HG03558 (cell line): ENCODE measurements at regions not wholly inside any gene's neighbourhood (a gene's known extent, or its start where the extent isn't known, plus 50 kb on each side); places are given as distances from the start of the nearest gene placed in this dataset.
"Not testable (repeated sequence)": the region's sequence is repeated elsewhere in the genome, so short reads cannot be mapped to it uniquely, and the experiment has no call there.

Source experiments
- ATAC-seq: cut with Tn5 transposase; IDR thresholded peaks from one replicate; pipeline ENCODE4 v1.9.1; 2021; ENCODE audit warnings: moderate number of reproducible peaks; ENCODE audit not compliant: unreplicated experiment; ENCODE audit errors: extremely low read depth

DNA sequence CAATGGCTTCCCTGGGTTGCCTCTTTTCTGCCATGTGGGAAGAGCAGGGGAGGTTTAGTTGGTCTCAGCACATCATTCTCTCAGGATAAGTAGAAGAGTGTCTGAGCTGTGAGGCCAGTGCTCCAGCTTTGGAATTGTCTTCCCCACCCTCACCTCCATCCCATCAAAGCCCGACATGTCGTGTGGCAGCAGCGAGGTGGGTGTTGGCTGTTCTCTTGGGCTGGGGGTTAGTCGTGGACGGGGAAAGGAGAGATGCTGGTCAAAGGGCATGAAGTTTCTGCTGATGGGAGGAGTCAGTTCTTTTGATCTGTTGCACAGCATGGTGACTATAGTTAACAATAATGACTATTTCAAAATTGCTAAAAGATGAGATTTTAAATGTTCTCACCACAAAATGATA is 404.2 kb downstream of the TMEM121 start:
- no peak for ATAC-seq

DNA sequence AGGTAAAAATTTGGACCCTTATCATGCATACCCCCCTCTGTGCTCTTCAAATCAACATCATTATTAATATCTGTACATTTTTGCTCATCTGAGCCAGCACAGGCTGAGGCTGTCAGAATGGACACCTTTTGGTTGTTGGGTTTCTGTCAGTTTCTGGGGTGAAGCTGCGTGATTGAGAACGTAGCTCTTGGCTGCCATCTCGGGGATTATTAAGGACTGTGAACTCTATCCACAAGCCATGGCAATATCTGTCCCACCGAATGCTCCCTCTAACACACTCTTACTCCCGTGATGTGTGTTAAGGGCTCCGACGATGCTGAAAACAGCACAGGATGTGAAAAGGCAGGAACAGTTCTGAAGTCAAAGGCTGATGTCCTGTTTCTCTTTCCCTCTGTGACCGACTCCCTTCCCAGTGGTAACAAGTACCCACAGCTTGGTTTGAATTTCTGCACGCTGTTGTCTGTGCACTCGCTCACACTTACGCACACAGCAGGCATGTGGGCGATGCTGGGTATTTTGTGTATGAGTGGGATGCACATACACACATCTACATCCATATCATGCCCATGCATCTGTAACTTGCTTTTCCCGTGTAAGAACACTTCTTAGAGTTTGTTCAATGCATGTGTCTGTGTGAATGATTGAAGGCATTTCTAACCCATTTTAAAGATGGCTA is 405.6 kb downstream of the TMEM121 start:
- no peak for ATAC-seq

DNA sequence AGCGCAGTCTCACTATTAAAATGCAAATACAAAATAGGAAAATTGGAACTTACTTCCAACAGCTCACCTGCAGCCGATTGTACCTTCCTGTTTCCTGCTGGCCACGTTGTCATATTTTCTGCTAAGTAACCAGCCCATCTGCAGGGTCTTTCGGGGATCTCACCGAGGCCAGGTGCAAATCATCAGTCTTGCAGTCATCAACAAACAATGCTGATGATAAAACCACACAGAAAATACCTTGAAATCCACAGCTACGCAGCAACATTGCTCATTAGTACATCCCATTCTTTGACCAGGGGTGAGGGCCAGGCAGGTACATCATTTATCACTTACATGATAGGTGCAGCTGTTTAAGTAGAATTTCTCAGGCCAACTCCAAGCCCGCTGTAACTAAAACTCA is 406.9 kb downstream of the TMEM121 start:
- no peak for ATAC-seq

DNA sequence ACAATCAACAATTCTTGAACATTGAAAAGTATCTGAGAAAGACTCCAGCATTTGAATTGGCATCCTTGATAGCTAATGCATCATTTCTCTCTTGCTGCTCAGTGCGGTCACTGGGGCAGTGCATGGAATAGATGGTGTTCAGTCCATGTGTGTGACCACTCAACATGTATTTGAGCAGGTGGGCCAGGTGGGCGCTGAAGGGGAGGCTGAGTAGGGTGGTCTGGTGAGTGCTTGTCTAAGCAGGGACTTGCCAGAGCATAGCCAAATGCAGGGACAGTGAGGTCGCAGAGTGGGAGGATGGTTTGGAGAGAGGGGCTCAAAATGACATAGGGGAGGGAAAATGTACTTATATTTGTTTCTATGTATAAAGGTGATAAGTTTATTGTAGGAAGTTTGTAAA is 409.0 kb downstream of the TMEM121 start:
- no peak for ATAC-seq

DNA sequence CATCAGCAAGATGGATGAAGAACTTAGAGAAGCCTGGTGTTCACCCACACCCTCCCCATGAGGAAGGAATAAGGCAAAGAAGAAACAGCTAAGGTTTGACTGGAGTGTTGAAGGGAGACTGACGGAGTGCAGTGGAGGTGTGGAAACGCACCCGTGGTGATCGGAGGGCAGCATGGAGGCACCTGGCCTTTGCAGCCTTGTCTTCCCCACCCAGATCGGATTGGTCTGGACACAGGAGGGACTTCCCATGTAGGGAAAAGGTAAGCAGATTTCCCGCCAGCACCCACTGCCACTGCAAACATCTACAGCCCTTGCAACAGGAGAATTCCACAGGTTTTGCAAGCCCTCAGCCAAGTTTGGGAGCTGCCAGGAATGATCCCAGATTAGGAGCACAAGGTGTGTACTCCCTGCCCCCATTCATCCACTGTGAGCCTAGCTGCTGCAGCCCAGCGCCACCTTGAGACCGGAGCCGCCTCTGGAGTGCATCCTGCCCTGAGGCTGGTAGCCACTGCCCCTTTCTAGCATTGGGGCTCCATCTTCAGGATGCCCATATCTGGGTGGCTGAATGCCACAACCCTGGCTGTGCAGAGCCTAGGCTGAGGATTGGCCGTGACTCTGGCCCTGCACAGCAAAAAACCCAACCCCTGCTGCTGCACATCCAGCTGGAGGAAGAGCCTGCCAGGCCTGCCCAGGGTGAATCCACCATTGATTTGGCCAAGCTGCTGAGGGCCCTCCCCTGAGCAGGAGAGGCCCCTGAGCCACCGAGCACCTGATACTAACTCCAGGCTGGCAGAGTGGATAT is 411.1 kb downstream of the TMEM121 start:
- ATAC-seq = no peak

DNA sequence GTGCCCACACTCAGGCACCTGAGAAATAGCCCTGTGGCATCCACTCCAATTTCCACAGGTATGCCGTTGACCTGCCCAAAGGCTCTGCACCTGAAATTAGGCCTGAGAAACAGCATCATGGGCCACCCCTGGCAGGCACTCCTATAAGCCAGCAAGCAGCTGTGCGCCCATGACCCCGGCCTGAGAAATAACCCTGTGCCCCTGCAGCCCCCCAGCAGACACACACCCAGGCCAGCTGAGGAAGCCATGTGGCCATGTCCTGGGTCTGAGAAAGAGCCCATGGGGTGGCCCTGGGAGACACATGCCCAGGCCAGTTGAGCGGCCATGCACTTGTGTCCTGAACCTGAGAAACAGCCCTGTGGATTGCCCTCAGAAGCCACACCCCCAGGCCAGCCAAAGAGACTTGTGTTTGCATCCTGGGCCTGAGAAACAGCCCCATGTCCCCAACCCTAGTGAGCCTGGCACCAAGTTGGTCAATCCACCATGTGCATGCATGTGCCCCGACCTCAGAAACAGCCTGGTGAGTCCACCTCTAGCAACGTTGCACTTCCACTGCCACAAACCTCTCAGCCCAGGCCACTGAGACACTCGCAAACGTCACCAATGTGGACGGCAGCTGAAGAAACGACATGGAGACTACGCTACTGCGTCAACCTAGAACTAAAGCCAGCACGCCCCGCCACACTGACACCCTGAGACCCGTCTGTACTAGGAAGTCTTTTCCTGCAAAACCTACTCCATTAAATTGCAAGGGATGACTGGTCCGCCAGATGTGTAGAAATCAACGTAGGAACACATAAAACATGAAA is 411.9 kb downstream of the TMEM121 start:
- no peak for ATAC-seq

DNA sequence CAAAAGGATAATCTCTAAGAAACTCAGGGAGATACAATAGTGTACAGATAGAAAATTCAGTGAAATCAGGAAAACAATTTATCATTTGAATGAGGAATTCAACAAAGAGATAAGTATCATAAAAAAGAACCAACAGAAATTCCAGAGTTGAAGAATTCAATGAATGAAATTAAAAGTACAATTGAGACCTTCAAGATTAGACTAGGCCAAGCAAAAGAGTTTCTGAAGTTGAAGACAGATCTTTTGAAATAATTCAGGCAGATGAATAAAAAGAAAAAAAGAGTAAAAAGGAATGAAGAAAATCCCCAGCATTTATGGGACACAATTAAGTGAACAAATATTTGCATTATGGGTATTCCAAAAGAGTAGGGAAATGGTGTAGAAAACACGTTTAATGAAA is 412.6 kb downstream of the TMEM121 start:
- no peak for ATAC-seq

DNA sequence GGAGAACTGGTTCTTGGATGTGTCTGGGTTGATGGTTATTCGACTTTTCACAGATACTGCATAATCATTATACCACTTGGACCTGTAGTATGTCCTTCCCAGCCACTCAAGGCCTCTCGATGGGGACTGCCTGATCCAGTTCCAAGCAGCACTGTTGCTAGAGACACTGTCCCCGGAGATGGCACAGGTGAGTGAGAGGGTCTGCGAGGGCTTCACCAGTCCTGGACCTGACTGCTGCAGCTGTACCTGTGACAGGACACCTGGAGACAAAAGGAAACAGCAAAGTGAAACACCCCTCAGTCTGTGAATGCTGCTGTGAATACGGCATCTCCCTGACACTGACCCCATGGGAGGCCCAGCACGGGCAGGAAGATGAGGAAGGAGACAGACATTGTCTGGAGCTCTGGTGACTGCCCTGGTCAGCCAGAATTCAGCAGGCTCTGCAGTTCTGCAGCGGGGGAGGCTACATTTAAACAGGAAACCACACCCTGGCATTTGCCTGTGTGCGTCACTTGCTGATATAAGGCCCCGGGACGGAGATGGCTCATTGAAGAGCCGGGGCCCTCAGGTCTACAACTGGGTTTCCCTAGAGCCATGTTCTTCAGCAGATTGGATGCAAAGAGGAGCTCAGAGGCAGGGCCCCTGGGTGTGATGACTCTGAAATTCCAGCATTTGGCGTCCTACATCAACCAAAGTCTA is 413.6 kb downstream of the TMEM121 start:
- no peak for ATAC-seq

DNA sequence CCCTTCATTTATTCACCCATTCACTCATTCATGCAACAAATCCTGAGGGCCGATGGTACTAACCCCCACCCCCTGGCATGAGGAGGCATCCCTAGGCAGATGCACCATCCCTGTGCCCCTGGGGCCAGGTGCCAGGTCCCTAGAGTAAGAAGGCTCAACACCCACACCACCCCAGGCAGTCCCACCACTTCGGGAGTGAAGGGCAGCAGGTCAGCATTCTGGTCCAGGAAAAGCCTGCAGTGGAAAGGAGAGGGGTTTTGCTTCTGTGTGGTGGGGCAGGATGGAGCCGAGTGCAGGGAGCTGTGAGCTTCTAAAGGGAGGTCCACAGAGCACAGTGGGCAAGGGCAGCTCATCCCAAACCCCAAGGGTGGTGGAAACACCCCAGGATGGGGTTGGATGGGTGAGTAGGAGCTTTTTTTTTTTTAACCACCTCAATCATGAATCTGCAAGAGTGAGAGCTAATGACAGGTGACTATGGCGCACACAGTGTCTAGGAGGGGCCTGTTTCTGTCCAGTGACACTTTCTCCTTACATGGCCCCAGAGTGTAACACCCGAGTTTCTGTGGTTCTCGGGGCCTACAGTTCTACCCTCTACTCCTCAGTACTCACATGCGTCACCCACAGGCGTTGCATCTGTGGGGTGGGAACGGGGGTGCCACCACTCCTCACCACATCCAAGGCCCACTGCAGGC is 414.3 kb downstream of the TMEM121 start:
- ATAC-seq = no peak

DNA sequence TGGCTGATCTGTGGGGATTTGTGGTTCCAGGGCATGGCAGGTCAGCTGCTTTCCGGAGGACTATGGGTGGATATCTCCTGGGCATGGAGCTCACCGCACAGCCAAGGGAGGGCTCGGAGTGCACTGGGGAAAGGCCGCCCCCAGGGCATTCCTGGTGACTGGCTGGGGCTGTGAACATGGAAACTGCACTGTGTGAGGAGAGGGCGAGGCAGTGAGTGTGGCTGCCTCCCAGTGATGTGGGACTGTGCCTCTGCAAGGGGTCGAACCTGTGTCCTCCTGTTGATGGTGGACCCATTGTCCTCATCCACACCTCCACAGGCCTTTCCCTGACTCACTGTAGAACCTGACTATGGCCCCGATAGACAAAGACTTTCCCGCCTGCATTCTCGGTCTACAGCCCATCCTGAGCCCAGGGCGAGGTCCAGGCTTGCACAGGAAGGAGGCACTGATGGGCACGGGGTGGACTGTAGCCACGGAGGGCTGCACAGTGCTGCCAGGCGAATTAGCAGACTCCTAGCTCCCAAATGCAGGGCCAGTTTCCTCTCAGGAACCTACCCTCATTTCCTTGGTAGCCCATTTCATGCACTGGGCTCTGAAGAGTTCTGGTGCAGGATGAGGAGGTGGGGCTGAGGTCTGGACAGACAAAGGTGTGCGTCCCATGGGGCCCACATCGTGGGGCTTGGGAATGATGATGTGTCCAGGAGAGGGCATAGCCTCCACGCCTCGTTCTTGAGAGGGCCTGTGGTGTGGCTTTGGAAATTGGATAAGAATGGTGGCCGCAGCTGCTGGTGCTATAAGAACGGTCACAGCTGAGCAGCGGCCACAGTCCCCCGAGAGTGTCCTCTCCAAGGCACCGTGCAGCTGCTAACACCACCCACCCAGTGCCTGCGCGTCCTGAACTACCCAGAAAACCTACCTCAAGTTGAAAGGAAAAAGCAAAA is 415.1 kb downstream of the TMEM121 start:
- no peak for ATAC-seq

DNA sequence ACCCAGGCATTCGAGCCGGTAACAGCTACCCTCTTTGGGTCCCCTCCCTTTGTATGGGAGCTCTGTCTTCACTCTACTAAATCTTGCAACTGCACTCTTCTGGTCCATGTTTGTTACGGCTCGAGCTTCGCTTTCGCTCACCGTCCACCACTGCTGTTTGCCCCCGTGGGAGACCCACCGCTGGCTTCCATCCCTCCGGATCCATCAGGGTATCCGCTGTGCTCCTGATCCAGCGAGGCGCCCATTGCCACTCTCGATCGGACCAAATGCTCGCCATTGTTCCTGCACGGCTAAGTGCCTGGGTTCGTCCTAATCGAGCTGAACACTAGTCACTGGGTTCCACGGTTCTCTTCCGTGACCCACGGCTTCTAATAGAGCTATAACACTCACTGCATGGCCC is 416.3 kb downstream of the TMEM121 start:
- ATAC-seq = not testable (repeated sequence)

DNA sequence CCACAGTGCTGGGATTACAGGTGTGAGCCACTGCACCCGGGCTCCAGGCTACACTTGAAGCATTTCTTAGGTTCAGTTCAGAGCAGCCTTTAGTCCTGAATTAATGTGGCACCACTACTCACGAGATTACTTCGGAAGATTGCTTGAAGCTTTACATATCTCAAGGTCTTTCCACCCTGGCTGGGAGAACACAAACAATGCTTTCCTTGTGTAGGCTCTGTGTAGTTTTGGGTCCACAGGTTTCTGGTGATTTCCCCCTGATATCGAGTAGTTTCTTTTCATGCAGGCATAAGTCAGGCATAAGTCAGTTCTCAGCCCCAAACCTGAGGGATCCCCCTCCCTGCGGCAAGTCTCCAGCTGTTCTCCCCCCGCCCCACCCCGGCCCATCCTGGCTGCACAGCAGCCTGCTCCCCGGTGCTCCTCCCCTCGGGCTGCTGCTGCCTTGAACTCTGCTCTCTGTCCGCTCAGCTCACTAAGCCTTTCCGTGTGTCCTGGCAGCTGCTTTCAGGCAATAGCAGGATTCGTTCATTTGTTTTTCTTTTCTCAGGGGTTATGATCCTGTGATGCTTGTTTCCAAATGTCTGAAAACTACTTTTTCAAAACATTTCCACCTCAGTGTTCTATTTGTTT is 417.7 kb downstream of the TMEM121 start:
- ATAC-seq = no peak

DNA sequence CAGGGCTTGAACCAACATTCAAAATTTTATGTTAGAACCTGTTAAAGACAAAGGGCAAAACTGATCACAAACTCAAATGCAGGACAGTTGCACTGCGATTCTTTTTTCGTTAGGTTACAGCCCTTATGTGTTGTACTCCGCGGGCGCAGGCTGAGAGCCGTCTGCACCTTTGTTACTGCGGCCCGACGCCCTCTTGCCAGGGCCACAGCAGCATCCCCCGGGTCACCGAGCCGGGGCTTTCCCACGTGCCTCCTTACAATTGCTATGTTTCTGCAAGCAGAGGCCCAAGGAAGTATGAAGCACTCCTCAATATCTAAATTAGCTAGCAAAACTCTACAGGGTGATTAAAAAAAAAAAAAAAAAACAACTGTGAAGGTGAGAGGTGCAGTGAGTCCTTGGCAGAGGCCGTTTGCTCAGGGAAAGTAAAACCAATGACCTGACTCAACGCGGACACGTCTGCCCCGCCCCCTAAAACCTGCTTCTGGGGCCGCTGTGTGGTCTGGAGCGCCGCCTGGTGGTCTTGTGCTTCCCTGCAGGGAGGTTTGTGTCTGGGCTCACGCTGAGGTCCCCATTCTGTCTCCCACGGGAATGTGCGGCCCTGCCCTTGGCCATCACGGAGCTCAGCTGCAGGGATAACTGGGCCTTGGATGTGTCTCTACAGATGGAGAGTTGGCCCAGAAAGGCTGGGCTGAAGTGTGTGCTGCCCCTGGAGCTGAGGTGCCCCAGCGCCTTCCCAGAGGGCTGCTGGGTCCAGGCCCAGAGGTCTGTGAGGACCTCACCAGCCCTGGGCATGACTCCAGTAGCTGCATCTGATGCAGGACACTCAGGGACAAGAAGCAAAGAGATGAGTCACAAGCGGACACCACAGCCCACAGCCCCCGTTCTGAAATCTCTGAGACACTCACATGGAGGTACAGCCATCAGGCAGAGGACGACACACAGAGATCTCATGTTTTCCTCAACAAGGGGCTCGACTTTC is 418.5 kb downstream of the TMEM121 start:
- no peak for ATAC-seq

DNA sequence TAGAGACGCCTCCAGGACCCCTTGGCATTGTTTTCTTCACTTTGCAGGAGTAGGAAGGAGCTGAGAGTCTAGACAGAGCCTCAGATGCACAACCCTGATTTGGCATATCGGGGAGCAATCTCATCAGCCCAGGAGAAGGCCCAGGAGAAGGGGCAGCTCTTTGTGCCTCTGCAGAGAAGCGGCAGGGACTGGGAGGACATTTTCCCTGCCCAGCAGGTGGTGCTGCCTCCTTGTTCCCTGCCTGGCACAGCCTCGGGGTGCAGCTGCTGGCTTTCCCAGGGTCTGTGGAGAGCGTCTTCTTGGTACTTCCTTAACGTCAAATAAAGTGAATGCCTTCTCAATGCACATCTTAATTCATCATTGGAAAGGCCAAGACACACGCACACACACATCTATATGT is 419.5 kb downstream of the TMEM121 start:
- ATAC-seq = no peak

DNA sequence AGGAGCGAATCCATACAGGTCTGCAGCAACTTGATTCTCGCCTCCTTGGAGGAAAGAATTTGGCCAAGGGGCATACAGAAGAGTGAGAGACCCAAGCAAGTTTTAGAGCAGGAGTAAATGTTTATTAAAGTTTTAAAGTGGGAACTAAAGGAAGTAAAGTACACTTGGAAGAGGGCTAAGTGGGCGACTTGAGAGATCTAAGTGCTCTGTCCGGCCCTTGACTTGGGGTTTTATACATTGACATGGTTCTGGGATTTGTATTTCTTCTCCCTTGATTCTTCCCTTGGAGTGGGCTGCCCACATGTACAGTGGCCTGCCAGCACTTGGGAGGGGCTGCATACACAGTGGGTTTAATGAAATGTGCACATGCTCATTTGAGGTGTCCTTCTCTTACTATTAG is 421.2 kb downstream of the TMEM121 start:
- ATAC-seq = no peak

DNA sequence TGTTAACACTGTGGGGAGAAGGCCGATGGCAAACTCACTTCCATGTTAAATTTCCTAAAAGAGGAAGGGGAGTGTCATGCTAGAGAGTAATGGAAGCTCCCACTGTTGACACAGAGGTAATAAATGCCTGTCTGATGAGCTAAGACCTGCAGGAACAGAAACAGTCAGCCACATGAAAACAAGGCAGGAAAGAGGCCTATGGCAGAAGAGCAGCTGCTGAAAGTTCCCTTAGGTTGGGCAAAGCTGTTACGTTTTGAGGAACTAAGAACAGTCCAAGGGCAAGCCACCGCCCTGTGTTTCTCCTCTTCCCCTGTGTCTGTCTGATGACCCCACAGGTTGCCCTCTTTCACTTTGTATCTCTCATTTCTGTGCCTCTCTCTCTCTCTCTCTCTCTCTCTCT is 422.6 kb downstream of the TMEM121 start:
- ATAC-seq = not testable (repeated sequence)

DNA sequence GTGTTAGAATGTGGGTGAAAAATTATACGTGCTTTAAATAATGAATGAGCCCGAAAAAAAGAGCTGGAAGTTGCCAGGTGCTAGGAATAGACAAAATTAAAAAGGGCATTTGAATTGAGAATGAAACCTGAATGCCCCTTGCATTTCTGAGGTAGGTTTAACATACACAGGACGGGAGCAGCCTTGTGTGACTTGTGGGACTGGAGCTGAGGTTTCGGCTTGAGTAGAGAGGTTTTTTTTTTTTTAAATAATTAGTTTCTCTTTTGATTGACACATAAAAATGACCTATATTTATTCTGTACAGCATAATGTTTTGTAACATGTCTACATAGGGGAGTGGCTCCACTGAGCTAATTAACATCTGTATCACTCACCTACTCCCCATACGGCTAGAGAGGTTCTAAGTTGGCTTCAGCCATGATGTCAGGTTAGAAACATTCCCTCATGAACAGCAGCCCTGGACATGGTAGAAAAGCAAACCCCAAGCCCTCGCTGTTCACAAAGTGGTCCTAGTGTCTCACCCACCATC is 424.0 kb downstream of the TMEM121 start:
- not testable (repeated sequence) for ATAC-seq
